GM20000 (cell line): ENCODE measurements at regions not wholly inside any gene's neighbourhood (a gene's known extent, or its start where the extent isn't known, plus 50 kb on each side); places are given as distances from the start of the nearest gene placed in this dataset.

Experiments
- DNase-seq: peaks from one replicate; pipeline ENCODE4 v3.0.0; 2012; ENCODE audit warnings: low spot score
- CTCF ChIP-seq: IDR thresholded peaks from 2 replicates; pipeline ENCODE4 v1.5.1; 2012; ENCODE audit warnings: mild to moderate bottlenecking, control low read depth; ENCODE audit errors: extremely low read depth, missing control alignments

DNA sequence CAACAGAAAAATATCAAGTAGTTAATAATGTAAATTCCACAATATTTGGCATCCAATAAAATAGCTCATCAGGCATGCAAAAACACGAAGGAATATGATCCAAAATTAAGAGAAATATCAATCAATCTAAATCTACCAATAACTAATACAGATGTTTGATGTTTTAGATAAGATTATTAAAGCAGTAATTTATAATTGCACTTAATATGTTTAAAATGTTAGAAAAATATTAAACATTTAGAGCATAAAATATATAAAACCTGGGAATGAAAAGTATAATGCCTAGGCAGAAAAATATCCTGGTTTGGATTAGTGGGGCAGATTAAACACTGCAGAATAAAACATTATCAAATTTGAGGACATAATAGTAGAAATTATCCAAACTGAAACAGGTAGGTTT, 879.9 kb downstream of the FAM181B start:
- no peak for TF ChIP-seq CTCF
- no peak for DNase-seq

DNA sequence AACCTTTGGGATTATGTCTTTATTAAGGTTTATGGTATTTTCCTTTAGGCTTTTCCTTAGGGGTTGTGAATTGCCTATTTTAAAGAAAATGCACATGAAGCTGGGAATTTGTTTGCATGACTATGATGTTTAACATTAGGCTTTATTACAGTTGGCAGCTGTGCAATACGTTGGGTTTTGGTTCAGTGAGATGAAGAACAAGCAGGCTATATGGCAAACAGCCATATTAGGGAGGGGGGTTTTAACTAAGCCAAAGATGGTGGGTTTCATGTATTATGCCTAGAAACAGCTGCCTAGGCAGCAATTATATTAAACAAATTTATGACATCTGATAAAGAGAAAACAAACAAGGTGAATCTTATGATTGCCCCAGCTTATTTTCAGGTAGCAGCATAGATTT, 880.8 kb downstream of the FAM181B start:
- no peak for DNase-seq
- no peak for TF ChIP-seq CTCF

DNA sequence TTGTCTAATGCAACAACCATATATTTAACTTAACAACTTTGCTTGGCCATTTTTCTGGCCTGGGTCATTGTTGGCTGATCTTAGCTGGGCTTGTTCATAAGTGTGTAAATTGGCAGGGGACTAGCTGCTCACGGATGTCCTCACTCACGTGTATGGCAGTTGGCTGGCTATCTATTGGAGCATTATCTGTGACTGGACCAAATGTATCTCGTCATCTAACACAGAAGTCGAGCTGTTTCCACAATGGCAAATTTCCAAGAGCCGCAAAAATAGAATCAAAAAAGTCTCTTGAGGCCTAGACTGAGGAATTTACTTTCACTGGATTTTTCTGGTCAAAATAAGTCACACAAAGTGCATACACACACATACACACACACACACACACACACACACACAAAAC, 893.3 kb downstream of the FAM181B start:
- TF ChIP-seq CTCF: no peak
- no peak for DNase-seq

DNA sequence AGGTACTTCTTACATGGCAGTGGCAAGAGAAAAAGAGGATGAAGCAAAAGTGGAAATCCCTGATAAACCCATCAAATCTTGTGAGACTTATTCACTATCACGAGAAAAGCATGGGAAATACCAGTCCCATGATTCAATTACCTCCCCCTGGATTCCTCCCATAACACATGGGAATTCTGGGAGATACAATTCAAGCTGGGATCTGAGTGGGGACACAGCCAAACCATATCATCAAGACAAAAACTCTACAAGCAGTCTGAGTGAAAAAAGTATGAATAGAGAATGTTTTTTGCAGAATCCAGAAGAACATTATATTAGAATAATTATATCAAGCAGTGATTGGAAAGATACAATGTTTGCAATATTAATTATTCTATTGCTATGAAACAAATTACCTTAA, 893.7 kb downstream of the FAM181B start:
- no peak for DNase-seq
- no peak for TF ChIP-seq CTCF

- no peak for DNase-seq
- no peak for TF ChIP-seq CTCF
These were observed 894.6 kb downstream of the FAM181B start for GRCh38 chr11:81839016-81839415.

- TF ChIP-seq CTCF: no peak
These were observed 903.7 kb downstream of the FAM181B start for GRCh38 chr11:81829976-81830375.

DNA sequence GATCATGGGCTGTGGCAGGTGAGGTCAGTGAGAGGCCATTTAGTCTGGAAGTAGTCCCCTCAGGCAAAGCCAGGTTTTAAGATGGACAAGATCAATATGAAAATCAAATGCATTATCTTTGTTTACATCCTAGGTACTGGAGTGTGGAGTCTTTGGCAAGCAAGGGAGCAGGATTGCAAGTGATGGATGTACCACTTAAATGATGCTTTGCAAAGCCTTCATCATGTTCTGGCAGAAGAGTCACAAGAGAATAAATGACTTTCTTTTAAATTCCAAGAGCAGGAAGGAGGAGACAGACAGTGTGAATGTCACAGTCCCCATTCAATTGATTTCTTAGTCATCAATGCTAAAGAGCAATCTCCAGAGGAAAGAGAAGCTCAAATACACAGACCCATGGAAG, 908.3 kb downstream of the FAM181B start:
- TF ChIP-seq CTCF: no peak
- no peak for DNase-seq

More at GRCh38 chr11:81829976-81830375, 903.7 kb downstream of the FAM181B start:
- no peak for DNase-seq
